Kidney tubule cell (primary cell): ENCODE measurements at regions not wholly inside any gene's neighbourhood (a gene's known extent, or its start where the extent isn't known, plus 50 kb on each side); places are given as distances from the start of the nearest gene placed in this dataset.

Experiments
- DNase-seq: peaks from one replicate; pipeline ENCODE4 v3.0.0-alpha.2; 2018; ENCODE audit warnings: low spot score

DNA sequence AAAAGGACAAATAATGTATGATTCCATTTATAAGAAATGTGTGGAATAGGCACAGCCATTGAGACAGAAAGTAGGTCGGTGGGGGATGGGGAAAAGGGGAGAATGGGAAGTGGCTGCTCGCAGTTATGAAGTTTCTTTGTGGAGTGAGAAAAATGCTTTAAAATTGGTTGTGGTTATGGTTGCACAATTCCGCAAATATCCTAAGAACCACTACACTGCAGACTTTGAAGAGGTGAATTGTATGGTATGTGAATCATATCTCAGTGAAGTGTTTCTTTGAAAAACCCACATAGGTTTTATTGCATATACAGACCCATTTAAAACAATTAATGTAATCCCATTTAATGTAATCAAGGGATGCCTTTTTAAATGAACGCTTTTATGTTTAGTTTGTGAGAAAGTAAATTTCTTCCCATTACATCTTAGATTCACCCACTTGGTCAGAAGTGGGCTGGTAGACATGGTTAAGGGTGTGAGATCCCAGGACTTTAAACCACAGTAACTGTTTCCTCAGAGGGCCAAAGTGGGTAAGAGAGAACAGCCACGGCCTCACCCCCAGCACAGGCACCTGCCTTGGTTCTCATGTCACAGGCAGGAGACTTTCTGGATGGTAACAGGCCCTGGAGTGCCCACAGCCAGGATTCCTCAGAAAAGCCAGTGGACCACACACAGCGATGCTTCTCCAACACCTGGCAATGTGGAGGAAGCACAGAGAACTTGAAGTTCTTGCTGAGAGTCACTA lies 119.3 kb upstream of the GJB6 start:
- peak; percentile 26 for DNase-seq

DNA sequence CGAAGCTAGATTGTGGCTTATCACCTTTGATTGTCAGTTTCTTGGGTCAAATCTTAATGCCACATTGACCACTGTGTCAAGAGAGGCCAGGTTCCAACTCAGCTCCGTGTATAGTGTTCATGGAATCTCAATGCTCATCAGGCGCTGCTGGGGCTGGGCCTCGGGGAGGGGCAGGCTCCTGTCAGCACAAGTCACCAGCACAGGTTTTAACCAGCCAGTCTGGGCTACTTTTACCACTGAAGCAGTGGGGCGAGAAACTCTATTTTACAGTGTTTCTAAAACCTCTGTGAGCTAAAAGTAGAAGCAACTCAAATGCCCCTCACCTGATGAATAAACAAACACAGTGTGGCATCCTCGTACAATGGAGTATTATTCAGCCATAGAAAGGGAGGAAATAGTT lies 118.7 kb upstream of the GJB6 start:
- DNase-seq = no peak

DNA sequence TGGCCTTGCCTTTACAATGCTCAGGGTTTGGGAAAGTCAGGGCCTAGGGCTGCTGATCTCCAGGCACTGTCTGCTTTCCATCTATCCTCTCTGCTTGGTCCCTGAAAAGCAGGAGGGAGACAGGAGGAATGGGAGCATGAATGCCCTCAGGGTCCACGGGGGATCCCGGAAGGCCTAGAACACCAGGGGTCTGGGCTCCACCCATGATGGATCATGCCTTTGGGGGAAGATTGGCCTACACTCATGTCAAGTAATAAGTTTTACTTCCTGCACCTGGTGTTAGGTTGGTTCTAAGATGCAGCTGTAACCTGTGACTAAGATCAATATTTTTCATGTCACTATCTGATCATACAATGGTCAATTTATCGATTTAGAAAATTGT lies 118.3 kb upstream of the GJB6 start:
- DNase-seq = no peak

DNA sequence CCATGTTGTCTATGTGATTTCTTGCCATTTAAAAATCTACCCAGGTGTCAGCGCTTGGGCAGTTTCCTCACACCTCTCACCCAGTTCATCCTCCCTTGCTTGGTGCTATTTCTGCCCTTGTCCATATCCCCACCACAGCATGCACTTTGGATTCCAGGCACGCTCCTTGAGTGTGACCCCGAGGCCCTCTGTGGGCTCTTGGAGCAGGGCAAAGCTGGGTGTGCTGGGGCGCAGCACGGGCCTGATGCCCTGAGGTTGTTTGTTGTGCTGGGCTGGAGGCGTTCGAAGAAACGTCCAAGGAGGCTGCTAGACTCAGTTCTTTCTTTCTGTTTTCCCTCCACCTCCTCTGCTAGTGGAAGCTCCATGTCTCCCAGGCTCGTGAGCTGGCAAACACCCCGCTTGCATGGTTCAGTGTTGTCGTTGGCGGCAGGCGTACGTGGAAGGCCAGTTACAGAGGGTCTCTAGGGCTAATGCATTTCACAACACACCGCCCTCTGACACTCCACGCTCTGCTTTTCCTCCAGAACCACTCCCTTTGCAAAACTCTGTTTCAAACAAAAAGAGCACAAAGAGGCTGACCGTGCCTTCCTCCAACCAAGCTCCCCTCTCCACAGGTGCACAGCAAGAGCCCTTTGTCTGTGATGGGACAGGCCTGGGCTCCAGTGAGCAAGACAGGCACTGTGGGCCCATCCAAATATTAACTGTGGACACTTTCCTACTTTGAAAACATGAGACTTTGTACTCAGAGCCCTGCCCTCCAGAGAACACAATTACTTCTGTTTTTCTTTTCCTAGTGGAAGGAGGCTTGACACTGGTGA lies 117.7 kb upstream of the GJB6 start:
- no peak for DNase-seq

DNA sequence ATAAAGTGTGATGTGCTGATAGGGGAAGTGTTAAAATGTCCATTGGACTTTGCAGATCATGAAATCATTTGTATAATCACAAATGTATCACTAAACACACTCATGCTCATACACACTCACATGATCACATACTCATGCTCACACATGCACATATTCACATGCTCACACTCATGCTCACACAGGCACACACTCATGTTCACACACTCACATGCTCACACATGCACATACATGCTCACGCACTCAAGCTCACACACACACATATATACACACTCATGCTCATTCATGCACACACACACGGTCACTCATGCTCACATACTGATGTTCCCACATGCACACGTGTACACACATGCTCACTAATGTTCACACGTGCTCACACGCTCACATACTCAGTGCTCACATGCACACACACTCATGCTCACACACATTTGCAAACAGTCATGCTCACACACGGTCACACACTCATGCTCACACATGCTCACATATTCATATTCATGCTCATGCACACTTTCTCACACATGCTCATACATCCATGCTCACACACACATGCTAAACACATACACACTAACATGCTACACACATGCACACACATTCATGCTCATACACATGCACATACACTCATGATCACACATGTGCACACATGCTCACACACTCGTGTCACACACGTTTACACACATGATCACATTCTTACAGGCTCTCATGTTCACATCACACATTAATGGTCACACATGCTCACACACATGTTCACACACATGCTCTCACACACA lies 116.7 kb upstream of the GJB6 start:
- DNase-seq = no peak

DNA sequence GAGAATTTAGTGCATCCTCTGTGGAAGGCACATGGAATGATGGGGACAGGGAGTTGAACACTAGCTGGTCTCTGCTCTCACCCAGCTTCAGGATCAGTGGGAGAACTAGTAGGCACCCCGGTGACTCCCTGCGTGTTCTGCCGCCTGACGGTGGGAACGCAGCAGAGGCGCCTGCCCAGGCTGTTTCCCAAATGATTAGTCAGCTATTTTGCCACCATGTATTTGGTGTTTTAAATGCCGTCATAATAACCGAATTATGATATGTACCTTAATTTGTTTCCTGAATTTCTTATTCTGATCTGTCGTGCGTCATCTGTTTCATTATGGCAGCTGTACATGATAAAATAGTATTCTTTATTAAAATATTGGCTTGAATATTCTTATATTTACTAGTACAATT lies 115.9 kb upstream of the GJB6 start:
- no peak for DNase-seq

DNA sequence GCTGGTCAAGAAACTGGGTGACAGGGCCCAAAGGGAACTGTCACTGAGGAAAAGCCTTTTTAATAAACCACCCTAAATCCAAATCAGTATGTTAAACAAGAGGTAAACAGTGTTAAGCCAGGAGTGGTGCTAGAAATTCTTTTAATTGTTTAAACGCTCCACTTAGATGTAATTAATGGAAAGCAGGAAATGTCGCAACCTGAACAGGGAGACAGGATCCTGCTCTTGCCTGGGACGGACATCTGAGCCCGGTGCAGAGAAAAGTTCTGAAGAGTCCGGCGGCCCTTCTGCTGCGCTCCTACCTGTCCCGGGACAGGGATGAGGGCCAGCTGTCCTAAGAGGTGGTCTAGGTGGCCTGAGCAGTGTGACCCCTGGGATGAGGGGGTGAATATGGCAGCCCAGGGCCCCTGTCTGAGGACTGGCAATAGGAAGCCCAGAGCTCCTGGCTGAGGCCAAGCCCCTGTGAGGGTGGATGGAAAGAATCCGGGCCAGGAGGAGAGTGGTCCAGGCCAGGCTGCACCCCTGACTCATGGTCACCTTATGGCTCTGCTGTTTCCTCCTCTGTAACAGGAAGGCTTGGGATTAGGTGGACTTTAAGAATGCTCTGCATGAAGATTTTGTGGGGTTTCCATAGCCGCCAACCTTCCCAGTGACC lies 112.8 kb upstream of the GJB6 start:
- DNase-seq = no peak

DNA sequence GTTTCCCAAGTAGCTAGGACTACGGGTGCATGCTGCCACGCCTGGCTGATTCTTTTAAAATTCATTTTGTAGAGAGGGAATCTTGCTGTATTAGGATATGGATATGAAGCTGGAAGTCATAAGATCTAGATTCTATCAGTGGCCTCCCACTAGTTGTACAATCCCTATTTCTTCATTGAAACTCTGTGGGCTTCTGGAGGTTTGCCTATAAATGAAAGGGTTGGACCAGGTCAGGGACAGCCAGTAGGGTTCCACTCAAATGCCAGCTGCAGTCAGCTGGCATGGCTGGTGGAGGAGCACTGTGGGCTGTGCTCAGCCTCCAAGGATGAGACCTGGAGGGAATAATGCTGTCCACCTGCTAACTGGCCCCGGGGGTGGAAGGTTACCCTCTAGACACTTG lies 110.2 kb upstream of the GJB6 start:
- DNase-seq = no peak

DNA sequence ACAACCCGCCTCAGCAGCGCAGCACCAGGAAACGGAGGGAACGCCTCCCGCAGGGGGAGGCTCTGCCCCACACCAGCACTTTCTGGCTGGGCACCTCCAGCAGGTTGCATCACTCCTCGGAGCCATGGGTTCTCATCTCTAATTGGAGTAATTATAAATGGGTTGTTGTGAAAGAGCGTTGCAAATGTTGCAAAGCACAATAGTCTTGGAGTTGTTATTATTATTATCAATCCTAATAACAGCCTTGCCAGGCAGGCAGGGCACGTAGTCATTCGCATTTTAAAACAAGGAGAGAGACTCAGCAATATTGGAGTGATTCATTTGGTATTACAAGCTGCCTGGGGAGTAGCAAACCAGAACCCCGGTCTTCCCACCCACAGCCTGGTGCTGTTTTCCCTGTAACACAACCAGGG lies 108.6 kb upstream of the GJB6 start:
- peak; percentile 39 for DNase-seq

DNA sequence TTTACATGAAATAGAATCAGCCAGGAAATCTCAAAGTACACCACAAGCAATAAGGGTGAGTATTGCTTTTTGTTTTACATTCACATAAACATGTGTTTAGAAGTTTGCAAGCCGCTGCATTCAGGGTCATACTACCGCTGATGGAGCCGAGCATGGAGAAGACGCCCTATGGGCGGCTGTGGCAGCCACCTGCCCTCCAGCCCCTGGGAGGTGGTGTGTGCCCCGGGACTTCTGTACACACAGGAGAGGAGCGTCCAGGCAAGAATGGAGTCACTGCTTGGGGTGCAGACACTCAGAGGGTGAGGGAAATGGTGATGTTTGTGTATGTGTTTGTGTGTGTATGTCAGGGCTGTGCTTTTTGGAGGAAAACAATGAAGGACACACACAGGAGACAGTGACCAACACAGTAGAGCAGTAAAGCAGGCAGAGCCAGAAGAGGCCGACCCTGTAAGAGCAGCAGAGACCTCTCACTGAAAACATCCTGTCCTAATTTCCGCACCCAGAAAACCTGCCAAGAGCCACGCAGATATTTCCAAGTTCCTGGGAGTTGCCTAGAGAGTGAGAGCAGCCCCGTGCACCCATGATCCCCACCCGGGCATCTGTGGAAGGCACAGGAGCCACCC lies 108.1 kb upstream of the GJB6 start:
- no peak for DNase-seq

DNA sequence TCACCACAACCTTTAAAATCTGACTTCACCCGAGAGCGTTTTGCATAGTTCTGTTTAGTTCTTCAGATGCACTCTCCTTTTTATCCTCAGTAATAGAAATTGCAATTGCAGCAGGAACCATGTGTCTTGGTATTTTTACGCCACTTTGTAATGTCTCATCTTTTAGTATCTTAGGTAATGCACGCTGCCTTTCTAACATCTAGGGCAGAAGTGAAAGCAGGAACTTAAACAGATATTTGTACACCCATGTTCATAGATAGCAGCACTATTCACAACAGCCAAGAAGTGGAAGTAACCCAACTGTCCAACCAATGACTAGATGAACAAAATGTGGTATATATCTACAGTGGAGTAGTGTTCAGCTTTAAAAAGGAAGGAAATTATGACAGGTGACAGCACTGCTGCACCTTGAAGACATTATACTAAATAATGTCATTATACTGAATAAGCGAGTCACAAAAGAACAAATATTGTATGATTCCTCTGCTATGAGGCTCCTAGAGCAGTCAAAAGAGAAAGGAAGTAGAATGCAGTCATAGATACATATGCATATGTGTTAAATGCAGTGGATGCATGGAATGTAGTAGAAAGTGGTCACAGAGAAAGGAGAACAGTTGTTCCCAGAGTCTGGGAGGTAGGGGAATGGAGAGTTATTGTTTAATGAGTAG lies 105.9 kb upstream of the GJB6 start:
- DNase-seq = no peak

DNA sequence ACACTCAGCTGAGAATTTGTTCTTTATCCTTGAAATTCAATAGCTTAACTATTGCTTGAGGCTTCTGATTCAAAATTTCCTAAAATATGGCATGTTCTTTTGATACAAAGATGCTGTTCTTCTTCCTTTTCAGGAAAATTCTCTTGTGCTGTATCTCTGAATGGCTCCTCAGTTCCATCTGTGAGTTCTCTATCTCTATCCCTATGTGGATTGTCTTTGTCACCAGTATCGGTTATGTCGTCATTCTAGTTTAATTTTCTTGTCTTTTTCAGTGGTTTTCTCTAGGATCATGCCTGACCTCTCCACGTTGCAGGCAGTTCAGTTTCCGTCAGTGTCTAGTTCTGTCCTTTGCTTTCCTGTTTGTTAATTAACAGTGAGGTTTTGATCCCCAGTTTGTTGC lies 104.6 kb upstream of the GJB6 start:
- no peak for DNase-seq

DNA sequence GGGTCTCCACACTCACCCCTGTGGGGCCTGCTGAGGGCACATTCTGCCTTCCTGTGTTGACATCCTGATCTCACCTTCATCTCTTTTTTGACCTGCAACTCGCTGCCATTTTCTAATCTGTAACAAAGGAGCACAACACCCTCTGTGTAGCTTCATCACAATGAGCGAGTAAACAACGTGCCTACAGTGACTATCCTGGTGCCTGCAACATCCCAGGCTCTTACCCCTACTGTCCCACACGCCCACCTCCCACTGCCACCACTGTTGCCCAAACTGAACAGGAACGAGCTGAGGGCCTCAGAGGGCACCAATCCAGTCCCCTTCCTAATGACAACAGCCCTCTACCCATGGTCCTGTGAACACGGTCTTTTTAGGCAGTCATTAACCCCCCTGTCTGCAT lies 102.2 kb upstream of the GJB6 start:
- no peak for DNase-seq

DNA sequence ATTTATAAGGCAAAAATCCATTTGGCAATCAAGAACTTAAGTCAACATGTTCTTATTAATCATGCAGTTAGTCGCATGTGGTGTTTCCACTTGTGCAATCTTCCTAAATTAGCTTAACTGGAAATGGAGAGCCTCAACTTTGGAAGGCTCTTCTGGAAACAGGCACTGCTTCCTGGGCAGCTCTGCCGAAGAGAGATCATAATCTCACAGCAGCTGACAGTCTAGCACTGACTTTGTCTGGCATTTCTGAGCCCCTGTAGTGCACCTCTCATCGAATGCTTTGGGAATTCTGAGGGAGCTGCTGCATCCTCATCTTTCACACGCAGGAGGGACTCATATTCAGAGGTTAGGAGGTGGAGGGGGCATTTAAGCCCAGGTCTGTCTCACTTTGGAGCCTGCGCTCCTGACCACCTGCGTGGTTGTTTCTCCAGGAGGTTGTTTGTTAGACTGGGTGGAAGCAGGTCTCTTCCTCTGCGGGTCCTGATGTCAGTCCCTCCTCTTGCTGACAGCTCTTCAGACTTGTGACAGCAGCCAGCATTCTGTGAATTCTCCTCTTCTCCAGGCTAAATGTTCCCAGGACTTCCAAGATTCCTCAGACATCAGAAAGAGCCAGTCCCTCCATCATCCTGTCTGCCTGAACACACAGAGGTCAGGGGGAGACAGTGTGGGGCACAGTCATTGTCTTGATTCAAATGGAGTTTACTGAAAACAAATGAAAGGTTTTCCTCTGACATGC lies 100.4 kb upstream of the GJB6 start:
- DNase-seq = no peak

DNA sequence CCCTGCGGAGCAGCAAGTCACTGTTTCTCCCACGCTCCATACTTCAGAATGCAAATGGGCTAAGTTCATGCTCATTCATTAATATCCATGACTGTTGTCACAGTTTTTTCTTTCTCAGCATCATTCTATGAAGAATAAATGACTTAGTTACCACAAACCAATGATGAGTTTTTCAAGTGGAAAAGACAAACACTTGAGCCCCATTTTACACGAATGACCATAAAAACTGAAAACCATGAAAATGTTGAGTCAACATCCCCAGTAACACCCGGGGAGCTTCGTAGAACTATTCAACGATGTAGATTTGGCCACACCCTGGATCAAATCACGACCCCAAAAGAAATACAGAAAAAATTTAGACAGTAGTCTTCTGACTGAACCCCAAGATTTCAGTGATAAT lies 99.8 kb upstream of the GJB6 start:
- no peak for DNase-seq

DNA sequence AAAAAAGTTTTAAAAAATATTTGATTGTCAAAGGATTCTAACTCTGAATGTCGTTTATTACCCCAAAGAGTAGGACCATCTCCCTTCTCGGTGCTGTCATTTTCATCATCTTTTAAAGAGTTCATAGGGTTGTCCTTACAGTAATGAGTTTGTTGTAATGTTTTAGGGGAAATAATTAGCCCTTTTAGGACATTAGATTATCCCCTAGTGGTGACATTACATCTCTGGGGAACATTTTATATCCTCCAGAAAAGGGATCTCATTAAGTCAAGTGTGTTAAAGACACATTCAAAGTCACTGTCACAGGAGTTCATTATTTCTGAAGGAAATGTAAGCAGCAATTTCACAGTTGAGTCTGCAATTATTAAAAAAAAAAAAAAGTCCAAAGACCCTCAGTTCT lies 99.3 kb upstream of the GJB6 start:
- no peak for DNase-seq

DNA sequence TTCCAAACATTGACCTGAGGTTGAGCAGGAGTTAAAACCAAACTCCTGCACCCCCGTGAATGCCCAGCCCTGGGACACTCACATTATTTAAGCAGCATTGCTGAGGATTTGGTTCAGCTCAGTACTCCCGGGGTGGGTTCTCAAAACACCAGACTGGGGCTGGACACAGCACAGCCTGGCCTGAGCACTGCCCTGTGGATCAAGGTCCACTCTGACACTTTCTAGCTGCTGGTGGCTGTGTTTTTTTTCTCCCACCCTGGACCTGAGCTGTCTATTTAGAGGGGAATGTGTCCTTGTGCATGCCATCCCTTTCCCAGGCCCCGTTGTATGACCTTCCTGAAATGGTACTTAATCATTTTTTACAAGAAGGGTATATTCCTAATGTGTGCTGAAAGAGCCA lies 94.7 kb upstream of the GJB6 start:
- no peak for DNase-seq

DNA sequence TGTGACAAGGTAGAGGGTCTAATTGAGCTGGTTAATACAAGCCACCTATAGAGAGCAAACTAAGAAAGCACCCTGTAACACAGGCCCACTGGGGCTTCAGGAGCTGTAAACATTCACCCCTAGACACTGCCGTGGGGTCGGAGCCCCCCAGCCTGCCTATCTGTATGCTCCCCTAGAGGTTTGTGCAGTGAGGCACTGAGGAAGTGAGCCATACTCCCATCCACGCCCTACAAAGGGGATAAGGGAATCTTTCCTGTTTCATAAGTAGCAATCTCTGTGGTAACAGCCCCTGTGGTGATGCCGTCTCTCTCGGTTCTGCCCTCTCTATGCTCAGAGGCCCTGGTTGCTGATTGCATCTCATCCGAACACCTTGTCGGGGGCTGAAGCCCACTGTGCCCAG lies 94.2 kb upstream of the GJB6 start:
- DNase-seq = no peak

DNA sequence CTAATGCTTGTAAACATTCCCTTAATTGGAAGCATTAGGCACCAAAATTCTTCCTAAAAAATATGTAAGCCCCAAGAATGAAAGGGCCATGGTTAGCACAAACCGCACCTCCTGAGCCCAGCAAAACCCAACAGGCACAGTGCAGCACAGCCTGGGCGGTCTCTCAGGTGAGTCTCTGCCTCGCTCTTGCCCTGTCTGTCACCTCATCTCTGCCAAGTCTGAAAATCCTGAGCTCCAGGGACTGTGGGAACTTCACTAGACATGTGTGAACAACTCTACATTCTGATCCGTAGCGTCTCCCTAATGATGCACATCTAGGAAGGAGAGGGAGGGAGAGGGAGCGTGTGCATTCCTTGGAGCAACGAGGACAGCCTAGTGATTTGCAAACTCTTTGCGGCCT lies 88.8 kb upstream of the GJB6 start:
- no peak for DNase-seq

DNA sequence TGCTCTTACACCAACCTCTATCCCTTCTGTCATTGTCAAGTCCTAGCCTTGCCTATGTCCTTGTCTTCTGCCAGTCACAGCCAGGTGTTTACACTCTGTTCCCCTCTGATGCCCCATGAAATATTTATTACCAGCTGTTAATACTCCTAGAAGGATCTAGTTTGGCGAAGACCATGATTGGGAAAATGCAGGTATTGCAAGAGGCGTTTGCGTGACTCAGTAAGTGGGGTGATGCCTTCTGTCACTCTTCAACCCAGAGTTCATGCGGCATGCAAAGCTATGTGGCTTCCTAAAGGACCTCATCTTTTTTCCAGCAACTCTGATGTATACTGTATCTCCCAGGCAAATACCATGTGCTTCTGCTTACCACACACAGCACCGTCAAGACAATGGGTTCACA lies 81.8 kb upstream of the GJB6 start:
- no peak for DNase-seq

DNA sequence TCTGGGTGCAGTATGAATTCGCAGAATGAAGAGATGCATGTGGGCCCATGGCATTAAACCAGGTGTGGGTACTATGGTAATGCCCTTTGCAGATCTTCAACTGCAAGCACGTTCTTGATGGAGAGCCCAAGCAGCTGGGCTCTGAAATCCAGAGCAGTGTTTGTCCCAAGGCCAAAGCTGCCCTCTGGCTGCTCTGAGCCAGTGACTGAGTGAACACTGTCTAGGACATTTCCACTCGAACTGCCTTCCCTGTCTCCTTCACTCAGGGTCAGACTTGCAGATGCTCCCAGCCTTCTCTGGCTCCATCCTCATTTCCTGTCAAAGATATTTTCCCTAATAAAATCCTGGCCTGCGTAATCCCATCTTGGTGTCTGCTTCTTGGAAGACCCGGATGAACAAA lies 80.2 kb upstream of the GJB6 start:
- DNase-seq = no peak
